DND-41 (cell line): ENCODE measurements at regions not wholly inside any gene's neighbourhood (a gene's known extent, or its start where the extent isn't known, plus 50 kb on each side); places are given as distances from the start of the nearest gene placed in this dataset.

Source experiments
- ATAC-seq: fragments of 200-7000 bp; cut with Tn5 transposase; 3 replicates; pipeline ENCODE4 v1.9.1; 2021; ENCODE audit warnings: low read depth; ENCODE audit not compliant: insufficient read depth
- DNase-seq: peaks from one replicate; pipeline ENCODE4 v3.0.0-alpha.2; 2020
- H2AFZ ChIP-seq: 2 replicates; pipeline ENCODE4 v1.6.0; 2012; ENCODE audit warnings: low read depth, low read length
- H3K27ac ChIP-seq: 2 replicates; pipeline ENCODE4 v1.5.1; 2012; ENCODE audit warnings: low read length, inconsistent platforms
- H3K27me3 ChIP-seq: fragments of 200-600 bp; sonication (generic); 2 replicates; pipeline ENCODE4 v1.6.0; 2012; ENCODE audit warnings: low read length, mild to moderate bottlenecking, inconsistent platforms; ENCODE audit not compliant: insufficient read depth, poor library complexity
- H3K36me3 ChIP-seq: 2 replicates; pipeline ENCODE4 v1.5.1; 2012; ENCODE audit warnings: low read length, inconsistent platforms; ENCODE audit not compliant: insufficient read depth
- H3K4me1 ChIP-seq: 2 replicates; pipeline ENCODE4 v1.5.1; 2012; ENCODE audit warnings: mild to moderate bottlenecking, low read length; ENCODE audit not compliant: insufficient read depth
- H3K4me2 ChIP-seq: 2 replicates; pipeline ENCODE4 v1.6.0; 2012; ENCODE audit warnings: mild to moderate bottlenecking, moderate library complexity, low read length, inconsistent platforms; ENCODE audit not compliant: insufficient read depth
- H3K4me3 ChIP-seq, 2 experiments: fragments of 200-600 bp in 1 of 2; shearing (Covaris generic) in 1 of 2; 2 replicates each; pipeline ENCODE4 v1.5.1; 2012 to 2016; ENCODE audit warnings: inconsistent platforms in 2 of 2, low read length in 2 of 2, mild to moderate bottlenecking in 2 of 2, low read depth in 1 of 2, moderate library complexity in 1 of 2
- H3K79me2 ChIP-seq: 2 replicates; pipeline ENCODE4 v1.6.0; 2012; ENCODE audit warnings: low read length, inconsistent platforms; ENCODE audit not compliant: insufficient read depth
- H3K9ac ChIP-seq: 2 replicates; pipeline ENCODE4 v1.6.0; 2012; ENCODE audit warnings: low read depth, mild to moderate bottlenecking, inconsistent platforms, low read length, moderate library complexity
- H3K9me3 ChIP-seq: 2 replicates; pipeline ENCODE4 v1.5.1; 2012; ENCODE audit warnings: low read length, moderate library complexity, mild to moderate bottlenecking, inconsistent platforms; ENCODE audit not compliant: insufficient read depth, severe bottlenecking
- H4K20me1 ChIP-seq: 2 replicates; pipeline ENCODE4 v1.6.0; 2012; ENCODE audit warnings: low read length; ENCODE audit not compliant: insufficient read depth
- CTCF ChIP-seq: IDR thresholded peaks from 2 replicates; pipeline ENCODE4 v1.5.1; 2012; ENCODE audit warnings: borderline replicate concordance, low read length, moderate library complexity, mild to moderate bottlenecking; ENCODE audit not compliant: poor library complexity, severe bottlenecking; ENCODE audit errors: extremely low read depth
- EZH2 ChIP-seq: IDR thresholded peaks from 3 replicates; pipeline ENCODE4 v1.6.1; 2012; ENCODE audit warnings: borderline replicate concordance, low read depth, mild to moderate bottlenecking, moderate library complexity, low read length, inconsistent platforms; ENCODE audit not compliant: severe bottlenecking

- H2AFZ ChIP-seq = no peak overlapping the region
- H3K9ac ChIP-seq = no peak overlapping the region
- H3K79me2 ChIP-seq = no peaks in the 10 kb centered on the region
- no peaks in the 10 kb centered on the region for H3K27me3 ChIP-seq
- H3K4me1 ChIP-seq = no peaks in the 10 kb centered on the region
- no peak for DNase-seq
- no peaks in the 10 kb centered on the region for H4K20me1 ChIP-seq
- H3K4me3 ChIP-seq = no peak overlapping the region
- TF ChIP-seq CTCF (no peak), EZH2 (no peak)
- no peaks in the 10 kb centered on the region for H3K36me3 ChIP-seq
- peaks cover 8% of the 10 kb centered on the region for H3K9me3 ChIP-seq
- ATAC-seq = no peak
- no peak overlapping the region for H3K27ac ChIP-seq
- no peak overlapping the region for H3K4me2 ChIP-seq
These were observed 71.8 kb upstream of the HAAO start for GRCh38 chr2:42864222-42864621.

- Histone ChIP-seq H3K9ac (no peak overlapping the region), H3K79me2 (no peaks in the 10 kb centered on the region), H3K4me1 (no peaks in the 10 kb centered on the region), H3K9me3 (peaks cover 3% of the 10 kb centered on the region), H2AFZ (no peak overlapping the region), H3K27me3 (no peaks in the 10 kb centered on the region), H3K4me2 (no peak overlapping the region), H3K27ac (no peak overlapping the region), H3K36me3 (no peaks in the 10 kb centered on the region), H4K20me1 (no peaks in the 10 kb centered on the region), H3K4me3 (no peak overlapping the region)
- no peak for ATAC-seq
- DNase-seq = no peak
- TF ChIP-seq EZH2 (no peak), CTCF (no peak)
These were observed 71.4 kb upstream of the HAAO start for GRCh38 chr2:42863751-42864150.

GRCh38 chr2:42863320-42863719 is 70.9 kb upstream of the HAAO start:
- Histone ChIP-seq H3K9ac (no peak overlapping the region), H3K4me1 (no peaks in the 10 kb centered on the region), H3K79me2 (no peaks in the 10 kb centered on the region), H3K36me3 (no peaks in the 10 kb centered on the region), H3K9me3 (no peaks in the 10 kb centered on the region), H4K20me1 (no peaks in the 10 kb centered on the region), H2AFZ (no peak overlapping the region), H3K4me2 (no peak overlapping the region), H3K27me3 (no peaks in the 10 kb centered on the region), H3K27ac (no peak overlapping the region), H3K4me3 (no peak overlapping the region)
- no peak for TF ChIP-seq CTCF
- no peak for TF ChIP-seq EZH2
- no peak for DNase-seq
- no peak for ATAC-seq

- no peak overlapping the region for H3K27ac ChIP-seq
- H3K9ac ChIP-seq = no peak overlapping the region
- no peaks in the 10 kb centered on the region for H3K36me3 ChIP-seq
- no peaks in the 10 kb centered on the region for H3K9me3 ChIP-seq
- H3K4me2 ChIP-seq = no peak overlapping the region
- H4K20me1 ChIP-seq = no peaks in the 10 kb centered on the region
- no peak for DNase-seq
- H3K27me3 ChIP-seq = no peaks in the 10 kb centered on the region
- TF ChIP-seq EZH2 = no peak
- TF ChIP-seq CTCF = no peak
- H3K4me1 ChIP-seq = no peaks in the 10 kb centered on the region
- no peak overlapping the region for H3K4me3 ChIP-seq
- no peak for ATAC-seq
- no peaks in the 10 kb centered on the region for H3K79me2 ChIP-seq
- no peak overlapping the region for H2AFZ ChIP-seq
These were observed 70.3 kb upstream of the HAAO start for GRCh38 chr2:42862669-42863185.
